ENCODE measurements at regions not wholly inside any gene's neighbourhood (a gene's known extent, or its start where the extent isn't known, plus 50 kb on each side); places are given as distances from the start of the nearest gene placed in this dataset.

DNA sequence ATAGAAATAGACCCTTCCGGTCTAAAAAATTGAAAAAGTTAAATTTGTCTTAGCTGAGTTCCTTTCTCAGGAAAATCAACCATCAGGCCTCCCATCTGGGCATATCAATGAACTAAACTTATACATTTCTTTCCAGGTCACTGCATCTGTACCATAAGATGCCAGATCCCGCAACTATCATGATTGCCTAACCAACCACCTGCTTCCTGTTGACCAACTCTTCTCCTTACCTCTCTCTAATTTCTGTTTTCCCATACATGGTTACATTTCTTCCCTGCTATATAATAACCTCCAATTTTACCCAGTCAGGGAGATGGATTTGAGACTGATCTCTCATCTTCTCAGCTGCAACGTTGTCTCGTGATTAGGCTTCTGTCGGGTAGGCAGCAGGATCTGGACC, 228.7 kb downstream of the FSIP2 start:
- DNase-seq (ENCODE audit: low spot score) (no peak), ATAC-seq (no peak)
- no peak overlapping the region for H3K27ac Mint-ChIP-seq
- POLR2A ChIA-PET, result no interaction called here
- CTCF ChIA-PET, result no interaction called here
- peaks cover 4% of the 10 kb centered on the region for H3K9me3 Mint-ChIP-seq
- H3K4me1 Mint-ChIP-seq, result no peaks in the 10 kb centered on the region
- H3K27me3 Mint-ChIP-seq (ENCODE audit: low read depth), result no peaks in the 10 kb centered on the region
- no peak for TF ChIP-seq SMAD4 (CRISPR knock-in tag; IDR thresholded peaks at IDR 0.05)
- no peak for TF ChIP-seq ZNF423 (CRISPR knock-in tag; IDR thresholded peaks at IDR 0.05)
- TF ChIP-seq, protein P1, sequence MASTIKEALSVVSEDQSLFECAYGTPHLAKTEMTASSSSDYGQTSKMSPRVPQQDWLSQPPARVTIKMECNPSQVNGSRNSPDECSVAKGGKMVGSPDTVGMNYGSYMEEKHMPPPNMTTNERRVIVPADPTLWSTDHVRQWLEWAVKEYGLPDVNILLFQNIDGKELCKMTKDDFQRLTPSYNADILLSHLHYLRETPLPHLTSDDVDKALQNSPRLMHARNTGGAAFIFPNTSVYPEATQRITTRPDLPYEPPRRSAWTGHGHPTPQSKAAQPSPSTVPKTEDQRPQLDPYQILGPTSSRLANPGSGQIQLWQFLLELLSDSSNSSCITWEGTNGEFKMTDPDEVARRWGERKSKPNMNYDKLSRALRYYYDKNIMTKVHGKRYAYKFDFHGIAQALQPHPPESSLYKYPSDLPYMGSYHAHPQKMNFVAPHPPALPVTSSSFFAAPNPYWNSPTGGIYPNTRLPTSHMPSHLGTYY (CRISPR knock-in tag; IDR thresholded peaks at IDR 0.05), result no peak
- TF ChIP-seq ZNF121 (CRISPR knock-in tag; IDR thresholded peaks at IDR 0.05), result no peak
- TF ChIP-seq, protein P2, sequence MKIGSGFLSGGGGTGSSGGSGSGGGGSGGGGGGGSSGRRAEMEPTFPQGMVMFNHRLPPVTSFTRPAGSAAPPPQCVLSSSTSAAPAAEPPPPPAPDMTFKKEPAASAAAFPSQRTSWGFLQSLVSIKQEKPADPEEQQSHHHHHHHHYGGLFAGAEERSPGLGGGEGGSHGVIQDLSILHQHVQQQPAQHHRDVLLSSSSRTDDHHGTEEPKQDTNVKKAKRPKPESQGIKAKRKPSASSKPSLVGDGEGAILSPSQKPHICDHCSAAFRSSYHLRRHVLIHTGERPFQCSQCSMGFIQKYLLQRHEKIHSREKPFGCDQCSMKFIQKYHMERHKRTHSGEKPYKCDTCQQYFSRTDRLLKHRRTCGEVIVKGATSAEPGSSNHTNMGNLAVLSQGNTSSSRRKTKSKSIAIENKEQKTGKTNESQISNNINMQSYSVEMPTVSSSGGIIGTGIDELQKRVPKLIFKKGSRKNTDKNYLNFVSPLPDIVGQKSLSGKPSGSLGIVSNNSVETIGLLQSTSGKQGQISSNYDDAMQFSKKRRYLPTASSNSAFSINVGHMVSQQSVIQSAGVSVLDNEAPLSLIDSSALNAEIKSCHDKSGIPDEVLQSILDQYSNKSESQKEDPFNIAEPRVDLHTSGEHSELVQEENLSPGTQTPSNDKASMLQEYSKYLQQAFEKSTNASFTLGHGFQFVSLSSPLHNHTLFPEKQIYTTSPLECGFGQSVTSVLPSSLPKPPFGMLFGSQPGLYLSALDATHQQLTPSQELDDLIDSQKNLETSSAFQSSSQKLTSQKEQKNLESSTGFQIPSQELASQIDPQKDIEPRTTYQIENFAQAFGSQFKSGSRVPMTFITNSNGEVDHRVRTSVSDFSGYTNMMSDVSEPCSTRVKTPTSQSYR (CRISPR knock-in tag; IDR thresholded peaks at IDR 0.05), result no peak
- TF ChIP-seq, protein P3, sequence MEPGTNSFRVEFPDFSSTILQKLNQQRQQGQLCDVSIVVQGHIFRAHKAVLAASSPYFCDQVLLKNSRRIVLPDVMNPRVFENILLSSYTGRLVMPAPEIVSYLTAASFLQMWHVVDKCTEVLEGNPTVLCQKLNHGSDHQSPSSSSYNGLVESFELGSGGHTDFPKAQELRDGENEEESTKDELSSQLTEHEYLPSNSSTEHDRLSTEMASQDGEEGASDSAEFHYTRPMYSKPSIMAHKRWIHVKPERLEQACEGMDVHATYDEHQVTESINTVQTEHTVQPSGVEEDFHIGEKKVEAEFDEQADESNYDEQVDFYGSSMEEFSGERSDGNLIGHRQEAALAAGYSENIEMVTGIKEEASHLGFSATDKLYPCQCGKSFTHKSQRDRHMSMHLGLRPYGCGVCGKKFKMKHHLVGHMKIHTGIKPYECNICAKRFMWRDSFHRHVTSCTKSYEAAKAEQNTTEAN (CRISPR knock-in tag; IDR thresholded peaks at IDR 0.05), result no peak
- no peak for TF ChIP-seq KAT7 (CRISPR knock-in tag; IDR thresholded peaks at IDR 0.05; ENCODE audit: borderline replicate concordance)
- no peak for TF ChIP-seq SOX15 (CRISPR knock-in tag; IDR thresholded peaks at IDR 0.05)
- TF ChIP-seq, protein P4, sequence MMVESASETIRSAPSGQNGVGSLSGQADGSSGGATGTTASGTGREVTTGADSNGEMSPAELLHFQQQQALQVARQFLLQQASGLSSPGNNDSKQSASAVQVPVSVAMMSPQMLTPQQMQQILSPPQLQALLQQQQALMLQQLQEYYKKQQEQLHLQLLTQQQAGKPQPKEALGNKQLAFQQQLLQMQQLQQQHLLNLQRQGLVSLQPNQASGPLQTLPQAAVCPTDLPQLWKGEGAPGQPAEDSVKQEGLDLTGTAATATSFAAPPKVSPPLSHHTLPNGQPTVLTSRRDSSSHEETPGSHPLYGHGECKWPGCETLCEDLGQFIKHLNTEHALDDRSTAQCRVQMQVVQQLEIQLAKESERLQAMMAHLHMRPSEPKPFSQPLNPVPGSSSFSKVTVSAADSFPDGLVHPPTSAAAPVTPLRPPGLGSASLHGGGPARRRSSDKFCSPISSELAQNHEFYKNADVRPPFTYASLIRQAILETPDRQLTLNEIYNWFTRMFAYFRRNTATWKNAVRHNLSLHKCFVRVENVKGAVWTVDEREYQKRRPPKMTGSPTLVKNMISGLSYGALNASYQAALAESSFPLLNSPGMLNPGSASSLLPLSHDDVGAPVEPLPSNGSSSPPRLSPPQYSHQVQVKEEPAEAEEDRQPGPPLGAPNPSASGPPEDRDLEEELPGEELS (CRISPR knock-in tag; IDR thresholded peaks at IDR 0.05), result no peak
- TF ChIP-seq, protein P5, sequence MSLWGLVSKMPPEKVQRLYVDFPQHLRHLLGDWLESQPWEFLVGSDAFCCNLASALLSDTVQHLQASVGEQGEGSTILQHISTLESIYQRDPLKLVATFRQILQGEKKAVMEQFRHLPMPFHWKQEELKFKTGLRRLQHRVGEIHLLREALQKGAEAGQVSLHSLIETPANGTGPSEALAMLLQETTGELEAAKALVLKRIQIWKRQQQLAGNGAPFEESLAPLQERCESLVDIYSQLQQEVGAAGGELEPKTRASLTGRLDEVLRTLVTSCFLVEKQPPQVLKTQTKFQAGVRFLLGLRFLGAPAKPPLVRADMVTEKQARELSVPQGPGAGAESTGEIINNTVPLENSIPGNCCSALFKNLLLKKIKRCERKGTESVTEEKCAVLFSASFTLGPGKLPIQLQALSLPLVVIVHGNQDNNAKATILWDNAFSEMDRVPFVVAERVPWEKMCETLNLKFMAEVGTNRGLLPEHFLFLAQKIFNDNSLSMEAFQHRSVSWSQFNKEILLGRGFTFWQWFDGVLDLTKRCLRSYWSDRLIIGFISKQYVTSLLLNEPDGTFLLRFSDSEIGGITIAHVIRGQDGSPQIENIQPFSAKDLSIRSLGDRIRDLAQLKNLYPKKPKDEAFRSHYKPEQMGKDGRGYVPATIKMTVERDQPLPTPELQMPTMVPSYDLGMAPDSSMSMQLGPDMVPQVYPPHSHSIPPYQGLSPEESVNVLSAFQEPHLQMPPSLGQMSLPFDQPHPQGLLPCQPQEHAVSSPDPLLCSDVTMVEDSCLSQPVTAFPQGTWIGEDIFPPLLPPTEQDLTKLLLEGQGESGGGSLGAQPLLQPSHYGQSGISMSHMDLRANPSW (CRISPR knock-in tag; conservative IDR thresholded peaks at IDR 0.05; ENCODE audit: low read depth), result no peak
- TF ChIP-seq GRHL2 (CRISPR knock-in tag; IDR thresholded peaks at IDR 0.05; ENCODE audit: insufficient replicate concordance, severe bottlenecking), result no peak
- no peak for TF ChIP-seq ZNF219 (CRISPR knock-in tag; IDR thresholded peaks at IDR 0.05; ENCODE audit: borderline replicate concordance)
- TF ChIP-seq ZBTB21 (CRISPR knock-in tag; IDR thresholded peaks at IDR 0.05; ENCODE audit: borderline replicate concordance), result no peak
- H3K4me3 Mint-ChIP-seq, result no peak overlapping the region
- peaks cover 1% of the 10 kb centered on the region for H3K36me3 Mint-ChIP-seq

DNA sequence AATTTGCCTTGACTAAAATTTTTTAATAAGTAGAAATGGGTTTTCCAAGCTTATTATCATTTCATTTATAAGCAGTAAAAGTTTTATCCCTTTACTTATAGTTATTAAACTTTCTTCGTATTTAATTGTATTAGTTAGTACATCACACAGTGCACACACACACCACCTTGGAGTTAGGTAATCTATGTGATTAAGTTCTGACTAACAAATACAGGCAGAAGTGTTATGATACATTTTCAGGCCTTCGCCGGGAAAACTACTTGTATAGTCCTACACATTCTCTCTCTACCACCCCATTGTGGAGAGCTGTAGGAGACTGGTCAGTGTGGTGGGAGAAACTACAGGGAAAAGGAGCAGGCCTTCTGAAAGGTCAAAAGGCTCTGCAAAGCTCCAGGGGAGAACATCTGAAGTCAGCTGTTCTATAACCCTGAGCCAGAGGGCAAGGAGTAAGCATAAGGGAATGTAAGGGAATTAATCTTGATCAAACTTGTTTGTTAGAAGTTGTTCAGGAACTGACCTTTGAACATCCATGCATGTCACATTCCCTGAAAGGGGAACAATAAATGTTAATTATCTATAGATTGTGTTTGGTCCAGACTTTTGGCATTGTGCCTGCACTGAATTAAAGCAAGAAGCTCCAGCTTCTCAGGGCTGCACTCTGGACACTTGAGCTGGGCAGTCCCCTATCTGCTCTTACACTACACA, 231.7 kb downstream of the FSIP2 start:
- no peak overlapping the region for H3K4me3 Mint-ChIP-seq
- H3K4me1 Mint-ChIP-seq, result no peaks in the 10 kb centered on the region
- CTCF ChIA-PET, result interaction anchor here (0.6 kb wide), 1 partner anchor 30 kb away, joined by 3 read pairs; no protein-coding TSS in a partner anchor
- H3K27me3 Mint-ChIP-seq (ENCODE audit: low read depth), result no peaks in the 10 kb centered on the region
- DNase-seq (ENCODE audit: low spot score), result no peak
- H3K27ac Mint-ChIP-seq, result no peak overlapping the region
- ATAC-seq, result no peak
- peaks cover 6% of the 10 kb centered on the region for H3K36me3 Mint-ChIP-seq
- POLR2A ChIA-PET, result no interaction called here
- peaks cover 14% of the 10 kb centered on the region for H3K9me3 Mint-ChIP-seq
- TF ChIP-seq, protein P2 (CRISPR knock-in tag; IDR thresholded peaks at IDR 0.05), result no peak
- no peak for TF ChIP-seq NFYB (CRISPR knock-in tag; conservative IDR thresholded peaks at IDR 0.05; ENCODE audit: low read depth)
- no peak for TF ChIP-seq NR3C1 (CRISPR knock-in tag; conservative IDR thresholded peaks at IDR 0.05; ENCODE audit: low read depth)
- TF ChIP-seq PRRX2 (CRISPR knock-in tag; IDR thresholded peaks at IDR 0.05), result no peak
- TF ChIP-seq SP1 (CRISPR knock-in tag; conservative IDR thresholded peaks at IDR 0.05), result no peak

Data from WTC11 (cell line).